ENCODE measurements at regions not wholly inside any gene's neighbourhood (a gene's known extent, or its start where the extent isn't known, plus 50 kb on each side); places are given as distances from the start of the nearest gene placed in this dataset.
A peak's percentile ranks its signal among the peaks of the same experiment; 100 is the strongest.

GRCh38 chr11:116598556-116598955 lies 174.2 kb downstream of the BUD13 start:
- DNase-seq, result no peak

GRCh38 chr11:116598036-116598435 lies 174.8 kb downstream of the BUD13 start:
- no peak for DNase-seq

- no peak for DNase-seq
Observed at GRCh38 chr11:116596346-116597260, 176.2 kb downstream of the BUD13 start.

- DNase-seq, result no peak
Observed at GRCh38 chr11:116595305-116595880, 177.4 kb downstream of the BUD13 start.

- no peak for DNase-seq
Observed at GRCh38 chr11:116590844-116591570, 181.8 kb downstream of the BUD13 start.

GRCh38 chr11:116589402-116589801 lies 183.4 kb downstream of the BUD13 start:
- no peak for DNase-seq

- no peak for DNase-seq
Observed at GRCh38 chr11:116586392-116586791, 186.4 kb downstream of the BUD13 start.

- DNase-seq, result no peak
Observed at GRCh38 chr11:116582571-116582970, 190.2 kb downstream of the BUD13 start.

GRCh38 chr11:116581349-116581748 lies 191.4 kb downstream of the BUD13 start:
- no peak for DNase-seq

GRCh38 chr11:116580799-116581198 lies 192.0 kb downstream of the BUD13 start:
- DNase-seq, result no peak

GRCh38 chr11:116579857-116580727 lies 192.7 kb downstream of the BUD13 start:
- no peak for DNase-seq

GRCh38 chr11:116579031-116579653 lies 193.6 kb downstream of the BUD13 start:
- DNase-seq, result no peak

GRCh38 chr11:116577956-116578355 lies 194.8 kb downstream of the BUD13 start:
- no peak for DNase-seq

- no peak for DNase-seq
Observed at GRCh38 chr11:116577273-116577672, 195.5 kb downstream of the BUD13 start.

- peak; percentile 17 for DNase-seq
Observed at GRCh38 chr11:116576526-116576925, 196.3 kb downstream of the BUD13 start.

GRCh38 chr11:116567721-116568242 lies 205.0 kb downstream of the BUD13 start:
- no peak for DNase-seq

- DNase-seq, result no peak
Observed at GRCh38 chr11:116563712-116564047, 209.1 kb downstream of the BUD13 start.

- DNase-seq, result peak; percentile 31
Observed at GRCh38 chr11:116563028-116563711, 209.6 kb downstream of the BUD13 start.

GRCh38 chr11:116560589-116560988 lies 212.2 kb downstream of the BUD13 start:
- no peak for DNase-seq

GRCh38 chr11:116558504-116559211 lies 214.1 kb downstream of the BUD13 start:
- DNase-seq, result peak; percentile 60

Measured in fibroblast of skin of scalp (primary cell).